ENCODE measurements at regions not wholly inside any gene's neighbourhood (a gene's known extent, or its start where the extent isn't known, plus 50 kb on each side); places are given as distances from the start of the nearest gene placed in this dataset.

GRCh38 chr3:130576375-130577266 lies 59.6 kb downstream of the COL6A6 start:
- TF ChIP-seq CTCF (IDR thresholded peaks at IDR 0.05; ENCODE audit: insufficient read depth, low read depth, low read length), result no peak
- no peak for TF ChIP-seq EZH2 (IDR thresholded peaks at IDR 0.05; ENCODE audit: insufficient read depth, low read length)

Measured in astrocyte (in vitro differentiated cells and primary cell).